ENCODE measurements at regions not wholly inside any gene's neighbourhood (a gene's known extent, or its start where the extent isn't known, plus 50 kb on each side); places are given as distances from the start of the nearest gene placed in this dataset.

- TF ChIP-seq SIN3A (IDR thresholded peaks at IDR 0.05; ENCODE audit: low read depth), result no peak
- TF ChIP-seq EZH2 (IDR thresholded peaks at IDR 0.05), result no peak
- no peak for TF ChIP-seq ZBTB33 (IDR thresholded peaks at IDR 0.05; ENCODE audit: extremely low read depth, insufficient replicate concordance, low read length)
- TF ChIP-seq POLR2A (IDR thresholded peaks at IDR 0.05; ENCODE audit: borderline replicate concordance, extremely low read depth, insufficient read depth, insufficient read length), result no peak
- TF ChIP-seq ZFX (IDR thresholded peaks at IDR 0.05), result no peak
These were observed 567.8 kb upstream of the KLHL29 start (continued) for GRCh38 chr2:22817197-22817596.

- no peak for TF ChIP-seq ZBTB33 (IDR thresholded peaks at IDR 0.05; ENCODE audit: extremely low read depth, insufficient replicate concordance, low read length)
- TF ChIP-seq MAX (IDR thresholded peaks at IDR 0.05), result no peak
- TF ChIP-seq SRF (IDR thresholded peaks at IDR 0.05; ENCODE audit: low read depth), result no peak
- no peak for TF ChIP-seq CEBPB (IDR thresholded peaks at IDR 0.05; ENCODE audit: low read depth)
- no peak for TF ChIP-seq POLR2AphosphoS5 (IDR thresholded peaks at IDR 0.05; ENCODE audit: low read depth, low read length)
- DNase-seq (ENCODE audit: low read depth, low spot score) (no peak), ATAC-seq (no peak)
- POLR2A ChIA-PET, result no interaction called here
- RAD21 ChIA-PET (ENCODE audit: low non-redundant PET in 1 of 2, low total read pairs in 2 of 2, uncharacterized antibody in 2 of 2, unreplicated experiment in 2 of 2), result no interaction called here
- Histone ChIP-seq H3K27ac (ENCODE audit: low read depth, low read length) (no peak overlapping the region), H3K4me1 (ENCODE audit: control insufficient read depth in 1 of 2, insufficient read depth in 2 of 2, low read length in 2 of 2) (no peaks in the 10 kb centered on the region), H3K79me2 (ENCODE audit: insufficient read depth, low read length) (no peaks in the 10 kb centered on the region), H3K9ac (ENCODE audit: low read length) (no peak overlapping the region), H3K9me3 (ENCODE audit: control insufficient read depth in 1 of 2, insufficient read depth in 1 of 2, low read depth in 1 of 2, low read length in 2 of 2) (0 out of 4 replicates have a peak, but pooled peaks cover 0 to 2% of the 10 kb centered on the region in 2 experiments), H3K27me3 (ENCODE audit: insufficient read depth, low read length) (no peaks in the 10 kb centered on the region), H3K4me3 (replicated peaks in 1 of 2; ENCODE audit: low read depth in 1 of 2, low read length in 2 of 2) (no peak overlapping the region), H3K4me2 (ENCODE audit: low read length) (no peak overlapping the region), H2AFZ (ENCODE audit: low read depth, low read length, poor library complexity, severe bottlenecking) (no peak overlapping the region), H4K20me1 (ENCODE audit: insufficient read depth) (no peaks in the 10 kb centered on the region), H3K36me3 (ENCODE audit: control insufficient read depth in 1 of 2, insufficient read depth in 2 of 2, low read length in 2 of 2) (no peaks in the 10 kb centered on the region), H3K9me2 (ENCODE audit: insufficient read depth) (no peaks in the 10 kb centered on the region)
- no TSS peak for BruUV-seq (replicated peaks)
- CTCF ChIA-PET, result no interaction called here
- intact Hi-C loops (cut with micrococcal nuclease), result no loop called here
These were observed 563.5 kb upstream of the KLHL29 start for GRCh38 chr2:22821458-22821857.
